ENCODE measurements at regions not wholly inside any gene's neighbourhood (a gene's known extent, or its start where the extent isn't known, plus 50 kb on each side); places are given as distances from the start of the nearest gene placed in this dataset.
A peak's percentile ranks its signal among the peaks of the same experiment; 100 is the strongest.

- Histone ChIP-seq H3K36me3 (ENCODE audit: control insufficient read depth, insufficient read depth, low read length) (no peaks in the 10 kb centered on the region), H3K79me2 (ENCODE audit: control insufficient read depth, insufficient read depth, low read length) (no peaks in the 10 kb centered on the region), H4K20me1 (ENCODE audit: control insufficient read depth, extremely low read depth, insufficient read depth, low read length) (no peaks in the 10 kb centered on the region), H3K9me3 (ENCODE audit: control insufficient read depth, insufficient read depth, low read depth, low read length) (no peaks in the 10 kb centered on the region), H3K27ac (ENCODE audit: insufficient read depth, low read length) (no peak overlapping the region), H3K27me3 (ENCODE audit: control insufficient read depth, insufficient read depth, low read length) (no peaks in the 10 kb centered on the region), H3K4me3 (replicated peaks in 1 of 4; ENCODE audit: control extremely low read depth in 1 of 4, insufficient read depth in 1 of 4, low read depth in 3 of 4, low read length in 4 of 4) (no peak overlapping the region), H2AFZ (ENCODE audit: low read length) (no peak overlapping the region), H3K4me1 (ENCODE audit: control insufficient read depth, extremely low read depth, insufficient read depth, low read length) (no peaks in the 10 kb centered on the region), H3K4me2 (ENCODE audit: extremely low read depth, insufficient read depth, low read length) (no peak overlapping the region), H3K9ac (ENCODE audit: insufficient read depth, low read length) (no peak overlapping the region)
- TF ChIP-seq CTCF (conservative IDR thresholded peaks at IDR 0.05 in 1 of 2, IDR thresholded peaks at IDR 0.05 in 1 of 2; ENCODE audit: low read depth in 1 of 2, low read length in 2 of 2) (no peak), EZH2 (IDR thresholded peaks at IDR 0.05; ENCODE audit: low read length, missing control alignments) (no peak)
- DNase-seq (ENCODE audit: low read depth in 2 of 2), result no peak
Observed at GRCh38 chr6:12393100-12393499, 102.9 kb downstream of the EDN1 start.

GRCh38 chr6:12394170-12394569 lies 104.0 kb downstream of the EDN1 start:
- TF ChIP-seq EZH2 (IDR thresholded peaks at IDR 0.05; ENCODE audit: low read length, missing control alignments) (no peak), CTCF (conservative IDR thresholded peaks at IDR 0.05 in 1 of 2, IDR thresholded peaks at IDR 0.05 in 1 of 2; ENCODE audit: low read depth in 1 of 2, low read length in 2 of 2) (no peak)

GRCh38 chr6:12395898-12396297 lies 105.7 kb downstream of the EDN1 start:
- DNase-seq (ENCODE audit: low read depth in 2 of 2), result no peak
- H3K4me3 ChIP-seq (replicated peaks in 1 of 4; ENCODE audit: control extremely low read depth in 1 of 4, insufficient read depth in 1 of 4, low read depth in 3 of 4, low read length in 4 of 4), result no peak overlapping the region
- H4K20me1 ChIP-seq (ENCODE audit: control insufficient read depth, extremely low read depth, insufficient read depth, low read length), result no peaks in the 10 kb centered on the region
- no peak overlapping the region for H3K27ac ChIP-seq (ENCODE audit: insufficient read depth, low read length)
- H3K36me3 ChIP-seq (ENCODE audit: control insufficient read depth, insufficient read depth, low read length), result no peaks in the 10 kb centered on the region
- H3K79me2 ChIP-seq (ENCODE audit: control insufficient read depth, insufficient read depth, low read length), result no peaks in the 10 kb centered on the region
- H3K9ac ChIP-seq (ENCODE audit: insufficient read depth, low read length), result no peak overlapping the region
- no peaks in the 10 kb centered on the region for H3K27me3 ChIP-seq (ENCODE audit: control insufficient read depth, insufficient read depth, low read length)
- peak; percentile 11 to 34 for TF ChIP-seq CTCF (conservative IDR thresholded peaks at IDR 0.05 in 1 of 2, IDR thresholded peaks at IDR 0.05 in 1 of 2; ENCODE audit: low read depth in 1 of 2, low read length in 2 of 2)
- TF ChIP-seq EZH2 (IDR thresholded peaks at IDR 0.05; ENCODE audit: low read length, missing control alignments), result no peak
- H3K4me1 ChIP-seq (ENCODE audit: control insufficient read depth, extremely low read depth, insufficient read depth, low read length), result no peaks in the 10 kb centered on the region
- H2AFZ ChIP-seq (ENCODE audit: low read length), result no peak overlapping the region
- H3K4me2 ChIP-seq (ENCODE audit: extremely low read depth, insufficient read depth, low read length), result no peak overlapping the region
- no peaks in the 10 kb centered on the region for H3K9me3 ChIP-seq (ENCODE audit: control insufficient read depth, insufficient read depth, low read depth, low read length)

More at GRCh38 chr6:12394170-12394569, 104.0 kb downstream of the EDN1 start:
- no peak overlapping the region for H3K27ac ChIP-seq (ENCODE audit: insufficient read depth, low read length)
- H2AFZ ChIP-seq (ENCODE audit: low read length), result no peak overlapping the region
- H3K9ac ChIP-seq (ENCODE audit: insufficient read depth, low read length), result no peak overlapping the region
- no peaks in the 10 kb centered on the region for H3K36me3 ChIP-seq (ENCODE audit: control insufficient read depth, insufficient read depth, low read length)
- no peaks in the 10 kb centered on the region for H4K20me1 ChIP-seq (ENCODE audit: control insufficient read depth, extremely low read depth, insufficient read depth, low read length)
- H3K4me2 ChIP-seq (ENCODE audit: extremely low read depth, insufficient read depth, low read length), result no peak overlapping the region
- H3K27me3 ChIP-seq (ENCODE audit: control insufficient read depth, insufficient read depth, low read length), result no peaks in the 10 kb centered on the region
- no peak overlapping the region for H3K4me3 ChIP-seq (replicated peaks in 1 of 4; ENCODE audit: control extremely low read depth in 1 of 4, insufficient read depth in 1 of 4, low read depth in 3 of 4, low read length in 4 of 4)
- H3K79me2 ChIP-seq (ENCODE audit: control insufficient read depth, insufficient read depth, low read length), result no peaks in the 10 kb centered on the region
- DNase-seq (ENCODE audit: low read depth in 2 of 2), result no peak
- H3K9me3 ChIP-seq (ENCODE audit: control insufficient read depth, insufficient read depth, low read depth, low read length), result no peaks in the 10 kb centered on the region
- H3K4me1 ChIP-seq (ENCODE audit: control insufficient read depth, extremely low read depth, insufficient read depth, low read length), result no peaks in the 10 kb centered on the region

All from fibroblast of lung (primary cell).